Activated CD4-positive, alpha-beta T cell treated with anti-CD3 and anti-CD28 coated beads, Interleukin-10, Interleukin-2, amounts not matched to agents 100 ng/mL and 50 ng/mL, durations not matched to agents 16 hours and 8 hours (primary cell): ENCODE measurements at regions not wholly inside any gene's neighbourhood (a gene's known extent, or its start where the extent isn't known, plus 50 kb on each side); places are given as distances from the start of the nearest gene placed in this dataset.

Experiments used
- DNase-seq: peaks from one replicate; pipeline ENCODE4 v3.0.0-alpha.2; 2020

DNA sequence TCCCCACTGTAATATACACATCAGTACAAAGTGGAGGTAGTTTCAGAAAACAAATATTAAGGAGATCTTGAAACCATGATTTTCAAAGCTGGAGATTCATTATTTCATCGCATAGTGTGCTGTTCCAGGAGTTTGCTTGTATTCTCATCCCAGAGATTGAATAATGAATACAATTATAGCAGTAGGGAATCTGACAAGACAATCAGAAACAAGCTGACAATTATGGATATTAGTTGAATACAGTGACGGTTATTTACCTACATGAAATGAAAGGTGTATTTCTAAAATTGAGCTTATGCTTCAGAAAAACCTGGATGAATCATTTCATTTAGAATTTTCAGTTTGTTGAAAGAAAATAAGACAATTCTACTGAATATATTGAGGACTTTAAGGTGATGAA lies 2119.0 kb downstream of the MRPL39 start:
- no peak for DNase-seq

DNA sequence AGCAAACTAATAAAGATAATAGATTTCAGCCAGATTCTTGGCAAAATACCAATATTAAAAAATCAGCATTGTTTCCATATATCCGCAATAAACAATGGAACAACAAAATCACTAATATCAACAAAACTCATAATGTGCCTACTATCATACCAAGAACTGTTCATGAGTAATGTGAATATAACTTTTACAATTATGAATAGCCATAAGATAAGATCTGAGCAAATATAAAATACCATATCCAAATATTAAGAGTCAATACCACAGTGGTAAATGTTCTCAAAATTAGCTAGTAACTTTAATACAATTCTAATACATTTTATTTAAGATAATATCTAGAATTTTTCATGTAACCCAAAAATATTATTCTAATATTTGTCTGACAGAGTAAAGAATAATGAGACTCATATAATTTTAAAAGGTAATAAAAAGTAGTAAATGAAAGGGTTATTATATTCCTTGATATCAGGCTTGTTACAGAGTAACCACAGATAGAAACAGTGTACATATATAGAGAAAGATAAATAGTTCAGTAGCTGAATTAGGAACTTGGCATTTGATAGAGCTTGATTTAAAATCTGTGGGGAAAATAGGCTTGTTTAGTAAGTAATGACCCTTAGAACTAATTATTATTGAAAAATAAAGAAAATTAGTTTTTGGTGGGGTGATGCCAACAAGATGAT lies 2126.6 kb downstream of the MRPL39 start:
- no peak for DNase-seq

DNA sequence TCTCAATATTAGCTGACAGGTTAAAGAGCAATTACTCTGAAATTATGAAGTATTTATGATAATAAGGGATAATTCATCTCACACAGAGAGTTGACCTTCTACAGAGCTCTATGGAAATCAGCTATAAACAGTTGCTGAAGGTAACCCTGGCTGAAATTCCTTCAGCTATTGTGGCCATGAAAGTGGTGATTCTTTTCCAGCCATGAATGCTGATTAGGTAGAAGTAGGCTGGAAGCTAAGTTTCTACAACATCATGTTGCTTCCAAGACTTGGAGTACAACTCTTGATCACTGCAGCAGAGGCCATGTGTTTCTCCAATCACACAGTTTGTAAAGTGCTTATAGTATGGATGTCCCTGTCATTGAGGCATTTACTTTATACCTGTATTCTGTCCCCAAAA lies 2128.9 kb downstream of the MRPL39 start:
- no peak for DNase-seq

DNA sequence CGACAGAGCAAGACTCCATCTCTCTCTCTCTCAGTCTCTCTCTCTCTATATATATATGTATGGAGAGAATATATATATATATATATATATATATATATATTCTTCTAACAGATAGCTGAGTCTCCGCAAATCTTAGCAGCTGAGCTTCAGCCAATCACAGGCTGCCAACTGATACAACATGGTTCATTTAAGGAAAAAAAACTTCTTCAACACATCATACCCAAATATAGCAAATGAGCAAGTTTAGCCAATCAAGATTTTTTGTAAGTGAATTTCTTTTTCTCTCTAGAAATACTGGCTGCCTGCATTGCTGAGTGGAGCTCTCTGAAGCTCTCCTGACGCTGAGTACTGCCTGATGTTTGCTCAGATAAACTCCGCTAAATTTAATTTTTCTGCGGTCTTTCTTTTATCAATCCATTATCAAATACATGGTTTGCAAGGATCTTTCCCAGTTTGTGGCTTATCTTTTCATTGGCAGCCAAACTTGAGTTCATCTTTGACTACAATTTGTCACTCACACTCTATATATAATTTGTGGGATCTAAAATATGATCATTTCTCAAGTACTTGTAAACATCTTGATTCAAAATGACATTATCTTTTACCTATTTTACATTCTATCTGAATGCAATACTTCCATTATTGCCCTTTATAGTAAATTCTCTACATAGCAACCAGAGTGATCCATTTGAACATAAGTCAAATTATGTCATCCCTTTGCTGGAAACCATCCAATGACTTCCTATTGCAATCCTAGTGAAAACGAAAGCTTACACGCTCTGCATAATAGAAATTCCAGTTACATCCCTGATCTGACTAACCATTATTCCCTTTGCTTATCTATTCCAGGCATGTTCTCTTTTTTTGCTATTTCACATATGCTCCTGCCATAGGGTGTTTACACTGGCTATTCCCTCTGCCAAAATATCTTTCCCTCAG lies 2131.7 kb downstream of the MRPL39 start:
- no peak for DNase-seq

DNA sequence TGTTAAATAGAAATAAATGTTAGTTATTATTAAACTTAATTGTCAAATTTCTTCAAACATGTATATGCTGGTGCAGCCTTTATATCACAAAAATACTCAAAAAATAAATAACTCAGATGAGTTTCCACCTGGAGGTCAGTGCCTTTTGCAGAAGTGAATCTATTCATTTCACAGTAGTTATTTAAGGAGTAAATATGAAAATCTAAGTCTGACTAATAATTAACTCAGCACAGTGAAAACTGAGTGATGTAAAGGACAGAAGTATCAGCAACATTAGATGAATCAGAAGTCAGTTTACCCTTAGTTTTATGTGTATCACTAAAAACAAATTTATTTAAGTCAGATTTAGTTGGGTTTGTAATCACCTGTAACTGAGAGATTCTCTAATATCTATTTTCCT lies 2135.4 kb downstream of the MRPL39 start:
- no peak for DNase-seq

DNA sequence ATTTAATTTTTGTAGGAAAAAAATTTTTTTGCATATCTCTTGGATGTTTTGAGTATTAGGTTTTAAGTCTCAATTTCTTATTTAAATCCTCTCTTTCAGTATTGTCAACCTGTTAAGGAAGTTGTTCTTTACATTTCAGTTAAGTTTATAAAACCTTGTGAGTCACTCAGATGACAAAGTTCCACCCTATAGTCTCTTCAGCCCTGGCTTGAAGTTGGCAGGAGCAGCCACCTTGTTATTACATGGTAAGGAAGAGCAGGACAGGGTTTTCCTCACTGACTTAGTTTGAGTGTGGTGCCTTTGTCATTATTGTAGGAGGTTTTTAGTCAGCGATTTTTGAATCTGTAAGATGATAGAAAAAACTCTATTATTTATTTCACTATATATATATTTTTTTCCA lies 2143.9 kb downstream of the MRPL39 start:
- DNase-seq, result no peak

DNA sequence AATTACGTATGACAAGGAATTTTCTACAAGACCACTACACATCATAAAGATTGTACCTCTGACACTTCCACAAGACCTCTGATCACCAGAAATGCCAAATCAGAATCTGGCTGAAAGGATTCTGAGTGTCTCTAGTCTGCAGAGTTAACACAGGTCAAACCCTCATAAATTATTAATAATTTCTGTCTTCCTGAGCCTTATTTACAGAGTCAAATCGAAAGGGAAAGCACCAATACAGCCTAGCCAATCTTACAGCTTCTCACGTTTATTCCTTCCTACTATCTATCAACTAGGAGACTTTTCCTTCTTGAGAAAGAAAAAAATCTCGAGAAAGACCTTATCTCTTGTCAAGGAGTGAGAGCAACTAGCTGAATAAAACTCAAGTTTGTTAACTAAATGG lies 2151.6 kb downstream of the MRPL39 start:
- no peak for DNase-seq

DNA sequence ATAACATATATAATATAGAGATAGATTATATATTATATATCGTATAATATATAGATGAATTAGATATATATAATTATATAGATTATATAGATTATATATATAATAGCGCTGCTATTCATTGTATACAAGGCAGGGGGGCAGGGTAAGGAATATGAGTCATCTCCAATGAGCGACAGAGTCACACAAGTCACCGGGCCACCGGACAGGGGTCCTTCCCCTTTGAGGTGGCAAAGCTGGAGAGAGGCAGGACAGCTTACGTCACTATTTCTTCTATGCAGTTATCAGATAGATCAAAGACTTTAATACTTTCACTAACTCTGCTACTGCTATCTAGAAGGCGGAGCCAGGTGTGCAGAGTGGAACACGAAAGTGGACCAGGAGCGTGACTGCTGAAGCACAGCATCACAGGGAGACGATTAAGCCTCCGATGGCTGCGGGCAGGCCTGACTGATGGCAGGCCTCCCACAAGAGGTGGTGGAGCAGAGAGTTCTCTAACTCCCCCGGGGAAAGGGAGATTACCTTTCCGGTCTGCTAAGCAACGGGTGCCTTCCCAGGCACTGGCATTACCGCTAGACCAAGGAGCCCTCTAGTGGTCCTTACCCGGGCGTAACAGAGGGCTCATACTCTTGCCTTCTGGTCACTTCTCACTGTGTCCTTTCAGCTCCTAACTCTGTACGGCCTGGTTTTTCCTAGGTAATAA lies 2154.7 kb downstream of the MRPL39 start:
- peak; percentile 6 for DNase-seq

DNA sequence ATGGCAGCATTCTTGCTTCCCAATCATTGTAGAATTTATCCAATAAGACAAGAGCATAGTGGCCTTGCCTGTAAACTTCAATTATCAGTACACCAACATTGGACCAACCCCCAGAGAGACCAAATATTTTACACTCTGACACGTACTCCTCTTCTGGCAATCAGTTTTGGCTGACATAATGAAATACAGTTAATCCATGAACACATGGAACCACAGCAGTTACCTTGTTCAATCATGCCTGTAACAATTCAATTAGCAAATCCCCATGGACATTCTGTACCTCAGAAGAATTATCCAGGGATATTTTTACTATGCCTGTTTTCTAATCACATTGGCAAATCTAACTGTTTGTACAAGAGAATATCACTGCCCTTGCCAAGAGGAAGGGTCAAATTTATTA lies 2162.0 kb downstream of the MRPL39 start:
- DNase-seq, result no peak

DNA sequence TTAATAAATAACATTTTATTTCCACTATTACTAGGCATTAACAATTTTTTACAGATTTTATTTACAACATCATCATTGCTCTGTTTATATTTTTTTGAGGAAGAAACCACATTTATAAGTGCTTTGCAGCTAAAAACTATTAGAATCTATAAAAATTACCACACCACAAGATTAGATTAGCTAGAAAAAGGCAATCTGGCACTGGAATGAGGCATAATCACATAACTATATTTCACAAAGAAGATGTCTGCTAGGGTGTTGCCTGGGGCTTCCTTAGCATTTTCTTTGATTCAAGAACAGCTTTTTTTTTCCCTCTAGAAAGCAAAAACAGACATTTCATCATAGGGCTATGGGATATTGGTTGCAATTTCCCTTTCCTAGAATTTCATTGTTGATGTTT lies 2169.2 kb downstream of the MRPL39 start:
- DNase-seq, result no peak

DNA sequence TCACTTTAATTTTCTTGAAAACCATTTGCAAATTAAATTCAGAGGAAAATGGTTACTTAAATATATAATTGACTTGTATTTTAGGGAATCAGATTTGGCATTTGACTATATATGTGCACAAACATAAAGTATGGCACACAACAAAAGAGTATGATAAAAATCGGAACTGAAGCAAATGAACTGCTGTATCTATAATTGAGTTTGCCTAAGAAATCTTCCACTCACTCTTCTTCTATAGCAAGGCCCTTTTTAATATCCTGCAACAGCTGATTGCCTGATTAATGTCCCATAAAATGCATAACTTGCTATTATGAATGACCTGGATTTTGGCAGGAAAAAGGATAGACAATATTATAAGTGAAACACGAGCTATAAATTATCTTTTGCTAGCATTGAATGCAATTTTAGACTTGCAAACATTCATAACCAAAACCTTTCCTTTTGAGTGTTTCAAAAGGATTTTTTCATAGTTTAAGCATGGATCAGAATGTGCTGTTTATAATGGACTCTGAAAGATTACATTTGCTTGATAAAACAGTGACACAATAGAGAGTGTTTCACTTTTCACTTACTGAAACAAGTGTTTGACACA lies 2204.3 kb downstream of the MRPL39 start:
- DNase-seq, result no peak

DNA sequence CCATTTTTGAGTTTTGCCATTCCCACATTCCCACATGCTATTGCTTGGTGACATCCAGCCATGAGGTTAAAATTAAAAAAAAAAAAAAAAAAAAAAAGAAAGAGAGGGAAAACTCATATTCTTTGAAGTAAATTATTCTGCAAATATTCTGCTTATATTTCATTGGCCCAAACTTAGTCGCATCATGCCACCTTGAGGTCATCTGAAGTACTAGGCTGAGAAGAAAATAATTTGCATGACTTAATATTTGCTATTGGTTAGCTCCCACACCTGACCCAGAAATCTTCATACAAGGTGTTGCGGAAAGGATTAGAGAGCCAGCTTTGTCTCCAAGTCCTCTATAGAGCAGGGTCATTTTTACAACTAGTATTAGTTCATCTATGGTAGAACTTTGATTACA lies 2206.0 kb downstream of the MRPL39 start:
- no peak for DNase-seq

DNA sequence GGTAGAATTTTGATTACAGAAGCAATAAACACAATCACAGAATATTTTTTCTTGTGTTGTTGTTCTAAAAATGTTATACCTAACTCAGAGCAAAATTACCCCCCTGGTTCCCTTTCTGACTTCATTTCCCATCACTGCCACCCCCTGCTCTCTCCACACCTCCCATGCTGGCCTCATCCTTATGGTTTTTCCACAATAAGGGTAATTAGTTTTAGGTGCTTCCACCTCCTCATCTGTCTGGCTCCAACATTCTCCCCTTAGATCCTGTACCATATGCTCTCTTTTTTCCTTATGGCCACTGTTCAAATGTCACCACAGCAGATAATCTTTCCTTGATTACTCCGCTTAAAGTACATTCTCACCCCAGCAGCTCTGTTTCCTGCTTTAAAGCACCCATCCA lies 2208.6 kb downstream of the MRPL39 start:
- no peak for DNase-seq

DNA sequence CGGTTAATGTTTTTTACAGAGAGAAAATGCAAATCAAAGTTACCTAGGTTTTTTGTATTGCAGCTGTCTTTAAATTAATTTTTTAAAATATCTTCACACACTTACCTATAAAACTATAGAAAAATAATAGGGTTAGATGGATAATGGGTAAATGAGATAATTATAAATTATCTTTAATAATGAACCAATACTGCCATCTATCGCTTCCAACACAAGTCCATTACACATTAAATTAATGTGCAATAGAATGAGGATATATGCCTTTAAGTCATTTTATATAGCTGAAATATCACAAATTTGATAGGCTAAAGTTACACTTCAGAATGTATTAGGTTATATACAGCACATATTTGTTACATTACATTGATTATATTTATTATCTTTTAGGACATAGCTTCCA lies 2212.8 kb downstream of the MRPL39 start:
- DNase-seq, result no peak

DNA sequence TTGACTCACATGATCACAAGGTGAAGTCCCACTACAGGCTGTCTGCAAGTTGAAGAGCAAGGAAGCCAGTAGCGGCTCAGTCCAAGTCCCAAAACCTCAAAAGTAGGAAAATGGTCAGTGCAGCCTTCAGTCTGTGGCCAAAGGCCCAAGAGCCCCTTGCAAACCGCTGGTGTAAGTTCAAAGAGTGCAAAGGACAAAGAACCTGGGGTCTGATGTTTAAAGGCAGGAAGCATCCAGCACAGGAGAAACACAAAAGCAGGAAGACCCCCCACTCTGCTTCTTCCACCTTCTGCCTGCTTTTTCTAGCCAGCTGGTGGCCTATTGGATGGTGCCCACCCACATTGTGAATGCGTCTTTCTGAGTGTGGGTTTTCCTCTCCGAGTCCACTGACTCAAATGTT lies 2222.6 kb downstream of the MRPL39 start:
- DNase-seq, result no peak

DNA sequence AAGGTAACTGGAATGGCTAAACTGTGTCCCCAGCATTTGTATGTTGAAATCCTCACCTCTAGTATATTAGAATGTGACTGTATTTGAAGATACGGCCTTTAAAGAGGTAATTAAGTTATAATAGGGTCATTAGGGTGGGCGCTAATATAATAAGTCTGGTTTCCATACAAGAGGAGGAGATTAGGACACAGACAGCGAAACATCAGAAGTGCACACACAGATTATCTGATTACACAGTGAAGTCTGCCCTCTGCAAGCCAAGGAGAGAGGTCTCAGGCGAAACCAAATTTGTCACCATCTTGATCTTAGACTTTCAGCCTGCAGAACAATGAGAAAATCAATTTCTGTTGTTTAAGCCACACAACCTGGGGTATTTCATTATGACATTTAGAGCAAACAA lies 2233.1 kb downstream of the MRPL39 start:
- no peak for DNase-seq

DNA sequence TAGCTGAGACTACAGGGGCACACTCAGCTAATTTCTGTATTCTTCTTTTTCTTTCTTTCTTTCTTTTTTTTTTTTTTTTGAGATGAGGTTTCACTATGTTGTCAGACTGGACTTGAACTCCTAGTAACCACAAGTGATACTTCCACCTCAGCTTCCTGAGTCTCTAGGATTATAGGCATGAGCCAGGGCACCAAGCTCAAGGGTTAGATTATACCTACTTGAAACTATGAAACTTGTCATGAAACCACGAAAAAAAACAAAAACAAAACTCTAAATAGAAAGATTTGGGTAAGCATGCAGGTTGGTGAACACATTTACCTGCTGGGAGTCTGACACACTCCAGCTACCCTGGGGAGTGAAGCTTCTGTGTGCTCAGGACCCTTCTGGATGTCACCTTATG lies 2250.4 kb downstream of the MRPL39 start:
- no peak for DNase-seq

DNA sequence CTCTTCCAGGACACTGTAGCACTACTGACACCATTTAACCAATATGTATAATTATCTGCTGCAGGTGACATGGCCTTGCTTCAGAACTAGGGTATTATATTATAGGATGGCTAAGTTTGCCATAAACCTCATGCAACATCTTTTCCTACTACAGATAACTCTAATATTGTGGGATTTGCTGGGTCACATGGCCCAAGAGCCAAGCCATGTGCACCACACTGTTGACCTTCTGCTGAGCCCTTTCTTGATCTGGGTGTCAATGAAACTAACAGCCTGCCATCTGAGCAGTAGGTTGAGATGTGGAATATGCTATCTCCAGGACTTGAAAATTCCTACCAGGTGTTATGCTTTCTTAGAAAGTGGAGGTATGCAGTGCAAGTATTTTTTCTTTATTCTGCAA lies 2291.1 kb downstream of the MRPL39 start:
- no peak for DNase-seq

DNA sequence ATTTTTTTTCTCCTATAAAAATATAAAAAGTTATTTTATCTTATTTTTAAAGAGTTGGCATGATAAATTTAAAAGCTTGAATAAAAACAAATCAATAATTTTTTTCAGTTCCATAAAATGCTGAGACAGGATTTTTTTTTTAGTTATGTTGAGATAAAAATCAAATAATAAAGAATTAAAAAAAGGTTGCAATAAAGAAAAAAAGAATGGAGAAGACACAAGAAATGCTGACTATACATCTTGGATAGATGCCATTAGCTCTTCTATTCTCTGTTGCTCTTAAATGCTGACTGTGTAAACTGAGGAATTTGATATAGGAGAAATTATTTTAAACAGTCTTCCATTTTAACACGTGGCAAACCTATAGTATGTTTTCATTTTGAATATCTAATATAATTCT lies 2298.5 kb downstream of the MRPL39 start:
- no peak for DNase-seq

DNA sequence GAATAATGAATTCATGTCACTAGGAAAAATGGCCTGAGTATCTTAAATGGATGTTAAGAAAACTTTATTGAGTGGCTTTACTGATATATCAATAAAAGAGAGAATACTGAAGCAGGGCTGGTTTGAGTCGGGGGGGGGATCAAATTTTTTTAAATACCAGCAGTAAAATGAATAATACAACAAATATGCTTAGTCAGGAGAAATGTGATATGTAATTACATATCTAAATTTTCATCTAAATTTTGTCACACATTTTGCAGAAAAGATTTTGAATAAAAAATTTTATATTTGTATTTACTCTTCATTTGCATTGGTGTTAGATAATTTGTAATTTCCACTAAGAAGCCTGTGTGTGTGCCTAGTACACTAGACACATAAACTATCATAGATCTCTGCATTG lies 2300.2 kb downstream of the MRPL39 start:
- DNase-seq, result no peak

DNA sequence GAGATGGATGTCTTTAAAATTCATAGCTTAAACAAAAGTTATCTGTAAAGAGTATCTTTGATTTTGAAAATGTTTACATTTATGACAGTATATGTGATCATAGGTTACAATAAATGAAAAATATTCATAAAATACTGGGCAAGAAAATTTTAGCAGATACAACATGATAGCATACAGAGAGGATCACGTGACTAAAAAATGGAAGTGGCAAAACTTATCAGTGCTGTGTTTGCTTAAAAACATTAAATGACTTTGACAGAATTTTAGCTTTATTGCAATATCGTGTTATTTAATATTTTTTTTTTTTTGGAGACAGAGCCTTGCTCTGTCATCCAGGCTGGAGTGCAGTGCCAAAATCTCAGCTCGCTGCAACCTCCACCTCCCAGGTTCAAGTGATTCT lies 2294.1 kb downstream of the NCAM2 start:
- DNase-seq, result no peak

DNA sequence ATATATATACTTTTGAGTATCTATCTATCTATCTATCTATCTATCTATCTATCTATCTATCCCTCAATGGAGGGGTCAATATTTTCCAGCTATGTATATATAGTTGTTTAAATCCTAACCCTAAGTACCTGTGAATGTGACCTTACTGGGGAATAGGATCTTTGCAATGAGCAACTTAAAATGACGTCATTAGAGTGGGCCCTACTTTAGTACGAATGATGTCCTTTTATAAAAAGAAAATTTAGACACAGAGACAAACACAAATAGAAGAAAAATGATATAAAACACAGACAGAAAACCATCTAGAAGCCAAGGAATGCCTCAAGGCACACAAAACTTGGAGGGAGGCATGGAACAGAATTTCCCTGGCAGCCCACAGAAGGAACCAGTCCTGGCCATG lies 2283.7 kb downstream of the NCAM2 start:
- no peak for DNase-seq

DNA sequence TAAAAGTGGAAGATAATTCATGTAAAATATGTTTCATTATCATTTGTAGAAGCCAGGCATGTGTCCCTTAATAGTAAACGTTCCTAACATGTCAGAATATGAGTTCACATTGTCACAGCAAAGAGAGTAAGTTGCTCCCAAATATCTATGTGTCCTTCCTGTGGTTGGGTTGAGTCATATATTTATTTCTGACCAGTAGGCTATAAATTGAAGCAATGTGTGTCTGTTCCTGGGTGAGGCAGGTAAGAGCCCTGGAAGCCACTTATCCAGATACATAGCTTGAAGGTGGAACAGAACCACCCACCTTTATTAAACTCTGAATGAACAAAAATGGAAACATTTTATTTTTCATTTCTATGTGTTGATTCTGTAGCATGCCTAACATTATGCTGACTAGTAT lies 2251.6 kb downstream of the NCAM2 start:
- DNase-seq, result no peak

DNA sequence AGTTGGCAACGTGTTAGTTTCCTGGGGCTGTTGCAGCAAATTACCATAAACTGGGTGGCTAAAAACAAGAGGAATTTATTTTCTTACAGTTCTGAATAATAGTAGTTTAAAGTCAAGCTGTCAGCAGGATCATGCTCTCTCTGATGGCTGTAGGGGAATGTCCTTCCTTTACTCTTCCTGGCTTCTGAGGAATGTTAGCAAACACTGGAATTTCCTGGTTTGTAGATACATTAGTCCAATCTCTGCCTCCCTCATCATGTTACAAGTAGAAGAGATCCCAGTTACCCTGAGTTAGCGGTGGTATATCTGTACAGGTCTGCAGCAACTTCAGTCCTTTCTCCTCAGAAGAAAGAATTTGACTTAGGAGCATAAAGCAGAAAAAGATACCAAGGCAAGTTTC lies 2249.1 kb downstream of the NCAM2 start:
- DNase-seq, result no peak
